ENCODE measurements at regions not wholly inside any gene's neighbourhood (a gene's known extent, or its start where the extent isn't known, plus 50 kb on each side); places are given as distances from the start of the nearest gene placed in this dataset.

DNA sequence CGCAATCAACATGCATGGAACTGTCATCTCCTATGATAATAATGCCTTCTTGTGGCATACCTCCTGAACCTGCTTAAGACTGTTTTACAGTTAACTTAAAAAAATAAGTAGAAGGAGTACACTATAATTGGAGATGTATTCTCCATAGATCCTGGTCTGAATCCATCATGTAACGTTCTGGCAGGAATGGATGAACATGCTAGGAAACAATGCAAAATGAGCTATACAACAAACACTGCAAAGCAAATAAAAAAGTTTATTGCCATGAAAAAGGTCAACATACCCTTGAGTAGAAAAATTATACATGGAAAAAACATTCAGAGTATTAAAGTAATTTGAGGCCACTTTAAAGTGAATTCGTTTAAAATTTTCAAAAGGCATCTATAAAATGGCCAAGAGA lies 71.5 kb upstream of the SCN7A start:
- H3K79me2 ChIP-seq (replicated peaks; ENCODE audit: insufficient read depth) = no peaks in the 10 kb centered on the region
- Mint-ChIP-seq H3K27me3 (ENCODE audit: insufficient read depth, low read depth, poor library complexity) (peaks cover 1% of the 10 kb centered on the region), H3K9me3 (no peaks in the 10 kb centered on the region), H3K36me3 (ENCODE audit: low read depth) (no peaks in the 10 kb centered on the region), H3K27ac (no peak overlapping the region), H3K4me3 (no peak overlapping the region), H3K4me1 (no peaks in the 10 kb centered on the region)
- no peaks in the 10 kb centered on the region for H3K9me2 ChIP-seq (ENCODE audit: insufficient read depth)
- no peak overlapping the region for H3K27ac ChIP-seq (ENCODE audit: low read depth)
- H3F3A ChIP-seq (replicated peaks; ENCODE audit: low read depth) = no peaks in the 10 kb centered on the region
- H3K4me1 ChIP-seq (ENCODE audit: insufficient read depth) = no peaks in the 10 kb centered on the region
- no peaks in the 10 kb centered on the region for H3K27me3 ChIP-seq (ENCODE audit: insufficient read depth)
- H3K4me2 ChIP-seq = no peak overlapping the region
- ATAC-seq (no peak), DNase-seq (ENCODE audit: low spot score) (no peak)
- TF ChIP-seq, protein P1, sequence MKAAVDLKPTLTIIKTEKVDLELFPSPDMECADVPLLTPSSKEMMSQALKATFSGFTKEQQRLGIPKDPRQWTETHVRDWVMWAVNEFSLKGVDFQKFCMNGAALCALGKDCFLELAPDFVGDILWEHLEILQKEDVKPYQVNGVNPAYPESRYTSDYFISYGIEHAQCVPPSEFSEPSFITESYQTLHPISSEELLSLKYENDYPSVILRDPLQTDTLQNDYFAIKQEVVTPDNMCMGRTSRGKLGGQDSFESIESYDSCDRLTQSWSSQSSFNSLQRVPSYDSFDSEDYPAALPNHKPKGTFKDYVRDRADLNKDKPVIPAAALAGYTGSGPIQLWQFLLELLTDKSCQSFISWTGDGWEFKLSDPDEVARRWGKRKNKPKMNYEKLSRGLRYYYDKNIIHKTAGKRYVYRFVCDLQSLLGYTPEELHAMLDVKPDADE (IDR thresholded peaks at IDR 0.05) = no peak
- TF ChIP-seq, protein P2, sequence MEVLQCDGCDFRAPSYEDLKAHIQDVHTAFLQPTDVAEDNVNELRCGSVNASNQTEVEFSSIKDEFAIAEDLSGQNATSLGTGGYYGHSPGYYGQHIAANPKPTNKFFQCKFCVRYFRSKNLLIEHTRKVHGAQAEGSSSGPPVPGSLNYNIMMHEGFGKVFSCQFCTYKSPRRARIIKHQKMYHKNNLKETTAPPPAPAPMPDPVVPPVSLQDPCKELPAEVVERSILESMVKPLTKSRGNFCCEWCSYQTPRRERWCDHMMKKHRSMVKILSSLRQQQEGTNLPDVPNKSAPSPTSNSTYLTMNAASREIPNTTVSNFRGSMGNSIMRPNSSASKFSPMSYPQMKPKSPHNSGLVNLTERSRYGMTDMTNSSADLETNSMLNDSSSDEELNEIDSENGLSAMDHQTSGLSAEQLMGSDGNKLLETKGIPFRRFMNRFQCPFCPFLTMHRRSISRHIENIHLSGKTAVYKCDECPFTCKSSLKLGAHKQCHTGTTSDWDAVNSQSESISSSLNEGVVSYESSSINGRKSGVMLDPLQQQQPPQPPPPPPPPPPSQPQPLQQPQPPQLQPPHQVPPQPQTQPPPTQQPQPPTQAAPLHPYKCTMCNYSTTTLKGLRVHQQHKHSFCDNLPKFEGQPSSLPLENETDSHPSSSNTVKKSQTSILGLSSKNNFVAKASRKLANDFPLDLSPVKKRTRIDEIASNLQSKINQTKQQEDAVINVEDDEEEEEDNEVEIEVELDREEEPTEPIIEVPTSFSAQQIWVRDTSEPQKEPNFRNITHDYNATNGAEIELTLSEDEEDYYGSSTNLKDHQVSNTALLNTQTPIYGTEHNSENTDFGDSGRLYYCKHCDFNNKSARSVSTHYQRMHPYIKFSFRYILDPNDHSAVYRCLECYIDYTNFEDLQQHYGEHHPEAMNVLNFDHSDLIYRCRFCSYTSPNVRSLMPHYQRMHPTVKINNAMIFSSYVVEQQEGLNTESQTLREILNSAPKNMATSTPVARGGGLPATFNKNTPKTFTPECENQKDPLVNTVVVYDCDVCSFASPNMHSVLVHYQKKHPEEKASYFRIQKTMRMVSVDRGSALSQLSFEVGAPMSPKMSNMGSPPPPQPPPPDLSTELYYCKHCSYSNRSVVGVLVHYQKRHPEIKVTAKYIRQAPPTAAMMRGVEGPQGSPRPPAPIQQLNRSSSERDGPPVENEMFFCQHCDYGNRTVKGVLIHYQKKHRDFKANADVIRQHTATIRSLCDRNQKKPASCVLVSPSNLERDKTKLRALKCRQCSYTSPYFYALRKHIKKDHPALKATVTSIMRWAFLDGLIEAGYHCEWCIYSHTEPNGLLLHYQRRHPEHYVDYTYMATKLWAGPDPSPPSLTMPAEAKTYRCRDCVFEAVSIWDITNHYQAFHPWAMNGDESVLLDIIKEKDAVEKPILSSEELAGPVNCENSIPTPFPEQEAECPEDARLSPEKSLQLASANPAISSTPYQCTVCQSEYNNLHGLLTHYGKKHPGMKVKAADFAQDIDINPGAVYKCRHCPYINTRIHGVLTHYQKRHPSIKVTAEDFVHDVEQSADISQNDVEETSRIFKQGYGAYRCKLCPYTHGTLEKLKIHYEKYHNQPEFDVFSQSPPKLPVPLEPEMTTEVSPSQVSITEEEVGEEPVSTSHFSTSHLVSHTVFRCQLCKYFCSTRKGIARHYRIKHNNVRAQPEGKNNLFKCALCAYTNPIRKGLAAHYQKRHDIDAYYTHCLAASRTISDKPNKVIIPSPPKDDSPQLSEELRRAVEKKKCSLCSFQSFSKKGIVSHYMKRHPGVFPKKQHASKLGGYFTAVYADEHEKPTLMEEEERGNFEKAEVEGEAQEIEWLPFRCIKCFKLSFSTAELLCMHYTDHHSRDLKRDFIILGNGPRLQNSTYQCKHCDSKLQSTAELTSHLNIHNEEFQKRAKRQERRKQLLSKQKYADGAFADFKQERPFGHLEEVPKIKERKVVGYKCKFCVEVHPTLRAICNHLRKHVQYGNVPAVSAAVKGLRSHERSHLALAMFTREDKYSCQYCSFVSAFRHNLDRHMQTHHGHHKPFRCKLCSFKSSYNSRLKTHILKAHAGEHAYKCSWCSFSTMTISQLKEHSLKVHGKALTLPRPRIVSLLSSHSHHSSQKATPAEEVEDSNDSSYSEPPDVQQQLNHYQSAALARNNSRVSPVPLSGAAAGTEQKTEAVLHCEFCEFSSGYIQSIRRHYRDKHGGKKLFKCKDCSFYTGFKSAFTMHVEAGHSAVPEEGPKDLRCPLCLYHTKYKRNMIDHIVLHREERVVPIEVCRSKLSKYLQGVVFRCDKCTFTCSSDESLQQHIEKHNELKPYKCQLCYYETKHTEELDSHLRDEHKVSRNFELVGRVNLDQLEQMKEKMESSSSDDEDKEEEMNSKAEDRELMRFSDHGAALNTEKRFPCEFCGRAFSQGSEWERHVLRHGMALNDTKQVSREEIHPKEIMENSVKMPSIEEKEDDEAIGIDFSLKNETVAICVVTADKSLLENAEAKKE (CRISPR knock-in tag; IDR thresholded peaks at IDR 0.05) = no peak
- TF ChIP-seq ZNF114 (CRISPR knock-in tag; IDR thresholded peaks at IDR 0.05) (no peak), STAT1 (IDR thresholded peaks at IDR 0.05; ENCODE audit: unreplicated experiment) (no peak), ZNF331 (CRISPR knock-in tag; IDR thresholded peaks at IDR 0.05; ENCODE audit: low read depth) (no peak), CREB1 (CRISPR knock-in tag; IDR thresholded peaks at IDR 0.05; ENCODE audit: low read depth) (no peak), EZH2 (IDR thresholded peaks at IDR 0.05; ENCODE audit: low read depth, unreplicated experiment) (no peak), JUNB (IDR thresholded peaks at IDR 0.05; ENCODE audit: unreplicated experiment) (no peak), NANOG (IDR thresholded peaks at IDR 0.05; ENCODE audit: borderline replicate concordance) (no peak)
- TF ChIP-seq, protein P3, sequence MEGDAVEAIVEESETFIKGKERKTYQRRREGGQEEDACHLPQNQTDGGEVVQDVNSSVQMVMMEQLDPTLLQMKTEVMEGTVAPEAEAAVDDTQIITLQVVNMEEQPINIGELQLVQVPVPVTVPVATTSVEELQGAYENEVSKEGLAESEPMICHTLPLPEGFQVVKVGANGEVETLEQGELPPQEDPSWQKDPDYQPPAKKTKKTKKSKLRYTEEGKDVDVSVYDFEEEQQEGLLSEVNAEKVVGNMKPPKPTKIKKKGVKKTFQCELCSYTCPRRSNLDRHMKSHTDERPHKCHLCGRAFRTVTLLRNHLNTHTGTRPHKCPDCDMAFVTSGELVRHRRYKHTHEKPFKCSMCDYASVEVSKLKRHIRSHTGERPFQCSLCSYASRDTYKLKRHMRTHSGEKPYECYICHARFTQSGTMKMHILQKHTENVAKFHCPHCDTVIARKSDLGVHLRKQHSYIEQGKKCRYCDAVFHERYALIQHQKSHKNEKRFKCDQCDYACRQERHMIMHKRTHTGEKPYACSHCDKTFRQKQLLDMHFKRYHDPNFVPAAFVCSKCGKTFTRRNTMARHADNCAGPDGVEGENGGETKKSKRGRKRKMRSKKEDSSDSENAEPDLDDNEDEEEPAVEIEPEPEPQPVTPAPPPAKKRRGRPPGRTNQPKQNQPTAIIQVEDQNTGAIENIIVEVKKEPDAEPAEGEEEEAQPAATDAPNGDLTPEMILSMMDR (conservative IDR thresholded peaks at IDR 0.05; ENCODE audit: low read depth in 2 of 2) = no peak
- H3K36me3 ChIP-seq (ENCODE audit: insufficient read depth) = no peaks in the 10 kb centered on the region
- no peak overlapping the region for H3K4me3 ChIP-seq
- H4K20me1 ChIP-seq (replicated peaks; ENCODE audit: insufficient read depth) = no peaks in the 10 kb centered on the region
- H2AFZ ChIP-seq = no peak overlapping the region

All from GM23338 (cell line).